HepG2 (cell line): ENCODE measurements at regions not wholly inside any gene's neighbourhood (a gene's known extent, or its start where the extent isn't known, plus 50 kb on each side); places are given as distances from the start of the nearest gene placed in this dataset.

Source experiments
- ATAC-seq: fragments of 200-7000 bp; cut with Tn5 transposase; 3 replicates; pipeline ENCODE4 v1.9.1; 2020; ENCODE audit warnings: mild to moderate bottlenecking, moderate library complexity
- BruUV-seq: library from RNA; stranded (reverse); fragments of 400-500 nt; replicated peaks from 2 replicates; lab custom pipeline; 2021; lab: Mats Ljungman, UMichigan
- CTCF ChIA-PET: fragments of 300-600 bp; formaldehyde crosslinking; extraction: SDS; loops from one replicate; lab custom pipeline; 2021; ENCODE audit warnings: low total read pairs, inconsistent platforms, low intra/inter-chr PET ratio; lab: Yijun Ruan, JAX
- POLR2A ChIA-PET: fragments of 350-600 bp; sonication (Branson Sonifier 250); formaldehyde crosslinking; loops from one replicate; lab custom pipeline; 2020; ENCODE audit warnings: antibody characterized with exemption, inconsistent platforms; lab: Yijun Ruan, JAX
- DNase-seq: peaks from one replicate; pipeline ENCODE4 v3.0.0-alpha.2; 2015; ENCODE audit warnings: low spot score
- FAIRE-seq: peaks from 3 replicates; lab custom pipeline; 2011; peaks lifted over from hg19 to GRCh38; lab: Jason Lieb, UNC
- H2AFZ ChIP-seq: one replicate; pipeline ENCODE4 v1.6.1; 2011; ENCODE audit warnings: low read length, inconsistent platforms
- H3K27ac ChIP-seq: fragments of 300-600 bp; 3 replicates; pipeline ENCODE4 v1.8.0; 2011; ENCODE audit warnings: mixed run types, mild to moderate bottlenecking, mixed read lengths, low read length, inconsistent platforms; ENCODE audit not compliant: insufficient read depth; ENCODE audit errors: extremely low read length
- H3K27me3 ChIP-seq, 2 experiments: fragments of 200-600 bp in 1 of 2; 2 replicates in 1 of 2; 3 replicates in 1 of 2; pipeline versions ENCODE4 v1.6.0 to v1.8.0; 2011; ENCODE audit warnings: low read length in 2 of 2, mild to moderate bottlenecking in 2 of 2, moderate library complexity in 2 of 2, inconsistent platforms in 1 of 2; ENCODE audit not compliant: insufficient read depth in 2 of 2, control insufficient read depth in 1 of 2
- H3K36me3 ChIP-seq, 2 experiments: fragments of 200-600 bp in 1 of 2; replicated peaks in 1 of 2; 2 replicates in 1 of 2; 3 replicates in 1 of 2; pipeline versions ENCODE4 v1.5.1 to v1.8.0; 2011; ENCODE audit warnings: low read length in 2 of 2, inconsistent platforms in 1 of 2; ENCODE audit not compliant: insufficient read depth in 2 of 2, control insufficient read depth in 1 of 2
- H3K4me1 ChIP-seq: 2 replicates; pipeline ENCODE4 v1.5.1; 2012; ENCODE audit warnings: low read length, inconsistent platforms; ENCODE audit not compliant: insufficient read depth
- H3K4me2 ChIP-seq: 2 replicates; pipeline ENCODE4 v1.6.0; 2011; ENCODE audit warnings: low read depth, low read length, inconsistent platforms
- H3K4me3 ChIP-seq, 3 experiments: fragments of 200-600 bp in 1 of 3; sonication (generic), shearing (Covaris generic) in 1 of 3; replicated peaks in 1 of 3; 2 replicates each; pipeline ENCODE4 v1.5.1; 2011 to 2016; ENCODE audit warnings: low read length in 3 of 3, inconsistent platforms in 2 of 3, low read depth in 2 of 3, mild to moderate bottlenecking in 2 of 3, control low read depth in 1 of 3, mixed read lengths in 1 of 3; ENCODE audit not compliant: insufficient read depth in 1 of 3
- H3K79me2 ChIP-seq: one replicate; pipeline ENCODE4 v1.6.1; 2011; ENCODE audit warnings: low read length, inconsistent platforms; ENCODE audit not compliant: insufficient read depth
- H3K9ac ChIP-seq: 2 replicates; pipeline ENCODE4 v1.6.0; 2011; ENCODE audit warnings: mild to moderate bottlenecking, low read depth, low read length, inconsistent platforms; ENCODE audit not compliant: insufficient read depth
- H3K9me3 ChIP-seq: 2 replicates; pipeline ENCODE4 v1.5.1; 2012; ENCODE audit warnings: mild to moderate bottlenecking, low read length
- H4K20me1 ChIP-seq: 2 replicates; pipeline ENCODE4 v1.6.0; 2011; ENCODE audit warnings: inconsistent platforms, mild to moderate bottlenecking, low read length, moderate library complexity; ENCODE audit not compliant: insufficient read depth
- GATA4 ChIP-seq: sonication (generic); IDR thresholded peaks from 2 replicates; pipeline ENCODE4 v1.6.1; 2016; ENCODE audit warnings: antibody characterized with exemption, low read depth, borderline replicate concordance
- IRX3 ChIP-seq: sonication (generic); formaldehyde crosslinking; IDR thresholded peaks from 2 replicates; pipeline ENCODE4 v1.8.1; 2023; ENCODE audit warnings: mild to moderate bottlenecking, low read depth, missing genetic modification reagents, borderline replicate concordance
- RERE ChIP-seq: IDR thresholded peaks from 2 replicates; pipeline ENCODE4 v1.6.1; 2016; ENCODE audit warnings: low read depth, missing genetic modification reagents, missing compliant biosample characterization
- ZEB1 ChIP-seq: IDR thresholded peaks from 2 replicates; pipeline ENCODE4 v1.6.1; 2012; ENCODE audit warnings: mild to moderate bottlenecking, low read depth, inconsistent platforms; ENCODE audit not compliant: insufficient replicate concordance
- ZNF546 ChIP-seq: sonication (generic); formaldehyde crosslinking; conservative IDR thresholded peaks from 2 replicates; pipeline ENCODE4 v1.8.1; 2023; ENCODE audit warnings: mild to moderate bottlenecking, missing genetic modification reagents
- WGBS: methylation state at CpG from one replicate; pipeline ENCODE4 v1.1.6; 2017; ENCODE audit warnings: low lambda C conversion rate; 5-methylcytosine and 5-hydroxymethylcytosine counted together
- in situ Hi-C: cut with HindIII; loops from 2 replicates; pipeline ENCODE4 v1.10.0; 2017; ENCODE audit warnings: low pct_unique_long_range_greater_than_20kb; ENCODE audit not compliant: extremely low pct_ligation_motif_present
- intact Hi-C: fragments of 100-400 bp; cut with micrococcal nuclease; formaldehyde crosslinking; loops from one replicate; pipeline ENCODE4 v1.10.0; 2022; ENCODE audit not compliant: unreplicated experiment

- no peak for ATAC-seq
- H3K4me2 ChIP-seq: no peak overlapping the region
Observed at GRCh38 chr6:18861204-18861603, 474.1 kb downstream of the RNF144B start.

More at GRCh38 chr6:18861204-18861603, 474.1 kb downstream of the RNF144B start:
- intact Hi-C loops: no loop called here
- H3K9ac ChIP-seq: no peak overlapping the region
- no peaks in the 10 kb centered on the region for H4K20me1 ChIP-seq
- no peaks in the 10 kb centered on the region for H3K36me3 ChIP-seq
- POLR2A ChIA-PET: no interaction called here
- H3K4me3 ChIP-seq: no peak overlapping the region
- TF ChIP-seq ZEB1 (no peak), ZNF546 (no peak), IRX3 (CRISPR knock-in tag) (no peak), RERE (CRISPR knock-in tag) (no peak), GATA4 (no peak)
- TF ChIP-seq, all 625 proteins: peak for 0
- Histone ChIP-seq H3K79me2 (no peaks in the 10 kb centered on the region), H2AFZ (no peak overlapping the region), H3K27me3 (no peaks in the 10 kb centered on the region), H3K4me1 (no peaks in the 10 kb centered on the region), H3K27ac (no peak overlapping the region), H3K9me3 (peaks cover 98% of the 10 kb centered on the region)
- BruUV-seq: no TSS peak
- FAIRE-seq (no peak), DNase-seq (no peak)
- in situ Hi-C loops: no loop called here
- CTCF ChIA-PET: no interaction called here
- WGBS: under 1% methylated on average over 3 of the region's 3 CpGs
